CD4-positive, alpha-beta T cell treated with Interleukin-10 for 1 hour (primary cell): ENCODE measurements at regions not wholly inside any gene's neighbourhood (a gene's known extent, or its start where the extent isn't known, plus 50 kb on each side); places are given as distances from the start of the nearest gene placed in this dataset.
"Not testable (repeated sequence)": the region's sequence is repeated elsewhere in the genome, so short reads cannot be mapped to it uniquely, and the experiment has no call there.

Experiments
- DNase-seq: peaks from one replicate; pipeline ENCODE4 v3.0.0-alpha.2; 2020

DNA sequence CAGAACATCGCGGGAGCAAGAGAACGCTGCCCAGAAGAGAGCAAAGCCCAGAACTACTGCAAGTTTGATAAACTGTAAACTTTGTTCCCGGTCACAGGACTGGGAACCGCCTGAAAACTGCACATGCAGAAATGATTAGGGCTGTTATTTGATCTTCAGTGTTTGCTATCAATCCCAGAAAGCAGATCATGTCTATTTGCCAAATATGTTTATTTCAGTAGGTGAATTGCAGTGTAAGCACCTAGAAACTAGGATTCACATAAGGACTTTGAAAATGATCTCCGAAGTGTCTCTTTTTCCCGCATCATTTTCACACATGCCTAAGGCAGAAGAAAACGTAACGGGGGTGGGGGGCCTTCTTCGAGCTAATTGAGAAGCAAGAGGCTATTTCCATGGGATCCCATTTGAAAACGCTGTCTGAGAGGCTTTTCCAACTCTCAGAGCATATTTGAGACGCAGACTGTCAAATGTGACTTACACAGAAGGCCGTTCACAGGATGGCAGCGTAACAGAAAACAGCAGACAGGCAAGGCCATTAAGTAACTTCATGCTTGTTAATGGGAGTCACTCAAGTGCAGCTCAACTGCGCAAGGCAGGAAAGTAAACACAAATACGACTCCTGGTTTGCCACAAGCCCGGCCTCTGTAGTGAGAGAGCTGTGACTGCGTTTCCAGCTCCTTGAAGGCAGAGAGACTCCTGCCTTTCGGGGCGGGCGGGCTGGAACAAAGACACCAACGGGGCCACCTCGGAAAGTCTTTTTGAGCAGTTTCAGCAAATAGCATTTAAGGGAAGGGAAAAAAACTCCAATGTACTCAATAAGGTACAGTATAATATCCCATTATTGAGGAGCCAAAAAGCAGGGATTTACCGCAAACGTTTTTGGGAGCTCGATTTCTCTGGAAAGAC lies 144.7 kb upstream of the ZNF217 start:
- no peak for DNase-seq

- DNase-seq, result no peak
Observed at GRCh38 chr20:53737396-53738038, 143.9 kb upstream of the ZNF217 start.

DNA sequence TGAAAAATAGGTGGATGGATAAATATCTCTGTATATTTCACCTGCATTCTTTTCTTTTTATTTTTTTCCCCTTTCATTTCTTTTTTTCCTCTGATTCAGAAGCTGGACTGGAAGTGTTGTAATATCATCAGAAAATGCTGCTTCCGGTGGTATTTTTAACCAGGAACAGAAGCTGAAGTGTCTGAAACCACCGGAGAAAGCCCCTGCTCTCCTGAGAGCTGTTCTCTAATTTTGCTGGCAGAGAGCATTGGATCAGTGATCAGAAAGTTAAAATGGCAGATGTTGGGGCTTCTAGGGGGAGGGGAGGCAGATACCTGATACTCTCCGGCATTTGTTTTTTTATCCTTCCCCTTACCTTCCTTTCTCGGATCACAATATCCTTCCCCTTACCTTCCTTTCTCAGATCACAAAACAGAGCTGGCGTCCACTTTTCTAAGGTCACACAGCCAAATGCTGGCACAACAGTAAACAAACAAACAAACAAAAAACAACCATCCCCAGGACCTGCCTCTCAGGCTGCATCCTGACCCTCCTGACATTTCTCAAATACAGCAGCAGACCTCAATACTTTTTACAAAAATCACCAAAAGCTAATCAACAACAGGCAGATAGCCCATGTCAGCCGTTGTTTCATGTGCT lies 143.2 kb upstream of the ZNF217 start:
- DNase-seq, result peak; percentile 33

GRCh38 chr20:53736122-53736756 lies 142.6 kb upstream of the ZNF217 start:
- no peak for DNase-seq

- DNase-seq, result no peak
Observed at GRCh38 chr20:53735536-53736050, 142.0 kb upstream of the ZNF217 start.

- no peak for DNase-seq
Observed at GRCh38 chr20:53734006-53734688, 140.5 kb upstream of the ZNF217 start.

GRCh38 chr20:53731595-53731994 lies 138.0 kb upstream of the ZNF217 start:
- no peak for DNase-seq

GRCh38 chr20:53728359-53728758 lies 134.7 kb upstream of the ZNF217 start:
- no peak for DNase-seq

GRCh38 chr20:53727239-53727638 lies 133.6 kb upstream of the ZNF217 start:
- DNase-seq, result not testable (repeated sequence)

GRCh38 chr20:53725575-53725970 lies 131.9 kb upstream of the ZNF217 start:
- no peak for DNase-seq

DNA sequence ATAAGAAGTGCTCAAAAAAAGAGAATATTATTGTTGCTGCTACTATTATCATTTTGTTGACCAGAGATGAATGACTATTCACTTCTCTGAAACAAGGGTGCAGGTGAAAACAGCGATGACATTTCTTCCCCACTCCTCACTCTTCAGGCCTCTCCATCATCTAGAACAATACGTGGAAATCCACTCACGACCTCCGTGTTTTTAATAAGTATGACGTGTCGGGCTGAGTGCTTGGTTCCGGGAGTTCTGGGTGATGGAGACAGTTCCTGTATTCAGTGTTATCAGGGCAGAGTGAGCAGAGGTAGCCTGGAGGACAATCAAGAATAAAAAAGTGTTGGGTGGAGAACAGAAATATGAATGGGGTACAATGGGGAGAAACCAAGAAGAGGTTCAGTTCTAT lies 130.0 kb upstream of the ZNF217 start:
- DNase-seq, result no peak

DNA sequence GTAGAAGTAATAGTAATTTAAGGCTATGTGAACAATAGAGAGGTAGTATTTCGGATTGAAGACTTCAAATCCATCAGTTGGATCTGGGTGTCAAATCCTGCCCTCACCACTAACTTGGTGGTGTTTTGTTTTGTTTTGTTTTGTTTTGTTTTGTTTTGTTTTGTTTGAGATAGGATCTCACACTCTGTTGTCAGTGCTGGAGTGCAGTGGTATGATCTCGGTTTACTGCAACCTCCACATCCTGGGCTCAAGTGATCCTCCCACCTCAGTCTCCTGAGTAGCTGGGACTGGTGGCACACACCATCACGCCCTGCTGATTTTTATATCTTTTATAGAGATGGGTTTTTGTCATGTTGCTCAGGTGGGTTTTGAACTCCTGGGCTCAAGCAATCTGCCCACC lies 129.4 kb upstream of the ZNF217 start:
- DNase-seq, result no peak

DNA sequence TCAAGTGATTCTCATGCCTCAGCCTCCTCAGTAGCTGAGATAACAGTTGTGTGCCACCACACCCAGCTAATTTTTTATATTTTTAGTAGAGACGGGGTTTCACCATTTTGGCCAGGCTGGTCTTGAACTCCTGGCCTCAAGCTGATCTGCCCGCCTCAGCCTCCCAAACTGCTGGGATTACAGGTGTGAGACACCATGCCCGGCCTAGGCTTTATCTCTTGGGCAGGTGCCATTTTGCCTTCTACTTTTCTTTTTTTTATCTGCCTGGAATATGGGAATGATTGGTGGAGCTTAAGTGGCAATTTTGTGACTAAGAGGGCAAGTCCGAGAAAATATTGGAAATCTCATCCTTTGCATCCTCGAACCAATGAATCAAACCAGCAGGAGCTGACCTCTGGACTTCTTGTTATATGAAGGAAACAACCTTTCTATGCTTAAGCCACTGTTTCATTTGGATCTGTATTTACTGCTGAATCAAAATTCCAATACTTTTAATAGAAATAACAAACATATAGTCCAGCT lies 128.9 kb upstream of the ZNF217 start:
- no peak for DNase-seq

DNA sequence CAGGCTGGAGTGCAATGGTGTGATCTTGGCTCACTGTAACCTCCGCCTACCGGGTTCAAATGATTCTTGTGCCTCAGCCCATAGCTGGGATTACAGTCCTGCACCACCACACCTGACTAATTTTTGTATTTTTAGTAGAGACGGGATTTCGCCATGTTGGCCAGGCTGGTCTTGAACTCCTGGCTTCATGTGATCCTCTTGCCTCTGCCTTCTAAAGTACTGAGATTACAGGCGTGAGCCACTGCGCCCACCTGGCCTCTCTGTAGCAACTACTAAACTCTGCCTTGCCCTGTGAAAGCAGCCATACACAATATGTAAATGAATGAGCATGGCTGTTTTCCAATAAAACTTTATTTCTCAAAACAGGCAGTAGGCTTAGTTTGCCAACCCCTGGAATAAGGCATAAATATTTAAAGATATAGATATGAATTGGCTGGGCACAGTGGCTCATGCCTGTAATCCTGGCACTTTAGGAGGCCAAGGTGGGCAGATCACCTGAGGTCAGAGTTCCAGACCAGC lies 127.9 kb upstream of the ZNF217 start:
- not testable (repeated sequence) for DNase-seq

DNA sequence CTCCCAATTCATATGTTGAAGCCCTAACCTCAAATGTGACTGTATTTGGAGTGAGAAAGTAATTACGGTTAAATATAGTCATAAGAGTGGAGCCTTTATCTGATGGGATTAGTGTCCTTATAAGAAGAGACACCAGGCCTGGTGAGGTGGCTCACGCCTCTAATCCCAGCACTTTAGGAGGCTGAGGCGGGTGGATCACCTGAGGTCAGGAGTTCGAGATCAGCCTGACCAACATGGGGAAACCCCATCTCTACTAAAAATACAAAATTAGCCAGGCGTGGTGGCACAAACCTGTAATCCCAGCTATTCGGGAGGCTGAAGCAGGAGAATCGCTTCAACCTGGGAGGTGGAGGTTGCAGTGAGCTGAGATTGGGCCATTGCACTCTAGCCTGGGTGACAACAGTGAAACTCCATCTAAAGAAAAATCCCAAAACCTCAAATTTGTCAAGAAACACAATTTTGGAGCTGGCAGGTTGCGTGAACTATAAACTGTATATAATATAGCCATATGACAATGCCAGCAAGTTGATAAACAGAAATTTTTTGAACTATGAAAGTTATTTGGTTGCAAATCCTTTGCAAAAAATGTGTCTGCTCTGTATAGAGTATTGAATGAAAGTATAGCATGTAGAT lies 125.6 kb upstream of the ZNF217 start:
- DNase-seq, result not testable (repeated sequence)

GRCh38 chr20:53718142-53719021 lies 124.7 kb upstream of the ZNF217 start:
- no peak for DNase-seq

DNA sequence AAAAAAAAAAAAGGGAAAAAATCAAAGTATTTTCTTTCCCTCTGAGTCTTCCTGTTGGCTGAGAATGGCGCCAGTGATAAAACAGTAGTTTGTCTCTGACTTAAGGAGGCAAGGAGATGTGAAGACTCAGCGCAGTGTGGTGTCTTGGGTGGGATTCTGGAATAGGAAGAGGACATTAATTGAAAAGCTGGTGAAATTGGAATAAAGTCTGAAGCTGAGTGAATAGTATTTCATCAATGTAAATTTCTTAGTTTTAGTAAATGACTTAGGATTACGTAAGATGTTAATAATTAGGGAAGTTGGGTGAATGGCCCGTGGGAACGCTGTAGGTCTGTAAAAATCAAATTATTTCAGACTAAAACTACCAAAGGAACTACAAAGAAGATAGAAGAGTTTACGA lies 122.8 kb upstream of the ZNF217 start:
- no peak for DNase-seq

GRCh38 chr20:53714524-53714923 lies 120.9 kb upstream of the ZNF217 start:
- DNase-seq, result no peak

DNA sequence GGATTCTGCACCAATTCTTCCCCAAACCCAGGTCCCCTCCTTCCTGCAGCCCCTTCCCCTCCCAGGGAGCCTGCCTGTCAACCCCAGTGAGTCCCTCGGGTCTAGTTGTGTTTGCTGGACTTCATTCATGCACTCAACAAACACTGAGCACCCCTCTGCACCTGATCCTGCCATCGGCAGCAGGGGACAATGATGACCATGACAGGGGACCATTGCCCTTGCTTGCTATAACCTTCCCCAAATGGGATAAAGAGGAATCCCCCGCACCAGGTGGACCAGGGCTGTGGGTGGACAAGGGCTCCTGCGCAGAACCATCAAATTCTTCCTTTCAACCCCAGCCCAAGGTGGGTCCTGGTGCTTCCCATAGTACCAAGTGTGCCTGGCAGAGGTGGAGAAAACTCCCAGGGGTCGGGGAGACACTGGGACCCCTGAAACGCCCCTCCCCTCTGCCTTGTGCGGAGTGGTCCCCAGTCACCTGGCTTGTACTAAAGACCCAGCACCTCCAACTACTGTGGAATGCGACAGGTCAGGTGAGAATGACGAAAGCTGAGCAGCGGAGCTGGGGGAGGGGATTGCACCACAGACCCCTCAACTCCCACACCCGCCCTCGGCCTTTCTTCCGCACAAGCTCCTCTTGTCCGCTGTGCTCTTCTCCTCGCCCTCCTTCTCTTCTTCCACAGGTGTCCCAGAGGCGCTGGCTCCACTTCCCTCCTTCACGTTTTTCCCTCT lies 119.9 kb upstream of the ZNF217 start:
- no peak for DNase-seq
